Hindlimb muscle (tissue), 1 donor: ENCODE measurements at regions not wholly inside any gene's neighbourhood (a gene's known extent, or its start where the extent isn't known, plus 50 kb on each side); places are given as distances from the start of the nearest gene placed in this dataset.

Source experiments
- DNase-seq: peaks from one replicate; pipeline ENCODE4 v3.0.0-alpha.2; 2013

DNA sequence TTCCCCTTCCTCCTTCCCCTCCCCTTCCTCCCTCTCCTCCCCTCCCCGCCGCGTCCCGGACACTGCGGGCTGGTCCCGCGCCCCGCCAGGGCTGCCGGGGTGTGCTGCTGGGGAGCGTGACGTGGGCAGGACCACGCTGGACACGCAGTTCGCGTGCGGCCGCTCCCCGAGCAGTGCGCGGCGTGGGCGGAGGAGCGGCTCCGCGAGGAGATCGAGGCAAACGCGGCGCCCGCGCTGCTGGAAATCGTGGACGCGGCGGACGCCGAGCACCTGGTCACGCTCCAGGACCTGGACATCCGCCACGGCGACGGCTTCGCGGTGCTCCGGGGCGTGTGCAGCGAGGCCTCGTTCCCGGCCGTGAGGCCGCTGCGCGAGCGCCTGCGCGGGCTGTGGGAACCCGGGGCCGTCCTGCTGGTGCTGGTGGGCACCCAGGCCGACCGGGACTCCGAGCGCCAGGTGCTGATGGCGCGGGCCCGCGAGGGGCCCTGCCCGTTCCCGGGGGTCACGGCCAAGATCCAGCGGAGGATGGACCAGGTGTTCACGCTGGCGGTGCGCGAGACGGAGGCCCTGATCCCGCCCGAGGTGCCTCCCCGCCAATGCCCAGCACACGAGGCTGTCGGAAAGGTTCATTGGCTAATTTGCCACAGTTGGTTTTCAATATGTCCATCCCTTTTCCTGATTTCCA, 84.3 kb downstream of the TNFAIP2 start:
- DNase-seq: peak; percentile 74

DNA sequence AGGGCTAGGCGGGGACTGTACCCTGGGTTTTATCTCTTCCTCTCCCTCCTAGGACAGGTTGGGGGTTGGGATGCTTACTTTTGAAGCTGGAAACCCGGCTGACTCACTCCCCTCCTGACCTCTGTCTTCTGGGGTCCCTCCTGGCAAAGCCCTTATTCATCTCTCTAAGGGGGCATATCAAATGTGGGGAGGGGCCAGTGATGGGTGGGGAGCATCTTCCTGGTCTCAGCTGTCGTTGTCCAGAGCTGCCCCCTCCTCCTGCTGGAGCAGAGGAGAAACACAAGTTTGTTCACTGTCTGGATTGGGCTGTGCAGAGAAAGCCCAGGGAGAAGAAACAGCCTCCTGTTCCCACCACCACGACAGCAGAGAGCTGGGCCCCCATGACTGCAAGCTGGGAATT, 85.8 kb downstream of the TNFAIP2 start:
- no peak for DNase-seq

DNA sequence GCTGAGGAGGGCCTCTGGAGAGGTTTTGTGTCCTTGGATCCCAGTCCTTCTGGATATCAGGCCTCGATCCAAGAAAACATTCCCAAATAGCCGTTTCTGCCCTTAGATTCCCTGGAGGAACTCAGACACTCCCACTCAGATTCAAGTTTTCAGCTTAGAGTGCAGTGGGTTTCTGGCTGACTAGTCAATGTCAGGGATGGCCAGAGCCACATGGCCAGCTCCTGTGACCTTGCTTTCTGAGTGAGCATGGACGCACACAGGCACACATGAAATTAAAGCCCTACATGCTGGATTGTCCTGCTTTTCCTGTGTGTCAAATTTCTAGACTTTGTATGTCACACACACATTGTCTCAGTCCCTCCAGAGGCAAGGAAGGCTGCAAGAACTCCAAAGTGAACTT, 86.2 kb downstream of the TNFAIP2 start:
- DNase-seq: no peak

DNA sequence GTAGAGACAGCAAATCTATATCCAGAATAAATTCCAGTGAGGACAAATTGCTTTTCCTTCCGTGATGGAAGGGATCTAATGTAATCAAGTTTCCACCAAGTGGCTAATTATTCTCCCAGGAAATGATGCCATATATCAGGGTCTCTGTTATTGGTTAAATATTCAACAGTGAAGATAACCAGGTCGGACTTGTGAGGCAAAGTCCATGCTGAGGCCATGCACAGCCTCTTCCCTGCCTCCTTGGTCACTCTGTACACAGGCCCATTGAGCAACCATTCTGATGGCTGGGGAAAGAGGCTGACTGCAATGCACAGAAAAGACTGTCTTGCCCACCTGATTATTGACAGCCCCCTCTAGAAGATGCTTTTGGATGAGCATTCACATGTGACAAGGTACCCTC, 90.1 kb downstream of the TNFAIP2 start:
- DNase-seq: no peak

DNA sequence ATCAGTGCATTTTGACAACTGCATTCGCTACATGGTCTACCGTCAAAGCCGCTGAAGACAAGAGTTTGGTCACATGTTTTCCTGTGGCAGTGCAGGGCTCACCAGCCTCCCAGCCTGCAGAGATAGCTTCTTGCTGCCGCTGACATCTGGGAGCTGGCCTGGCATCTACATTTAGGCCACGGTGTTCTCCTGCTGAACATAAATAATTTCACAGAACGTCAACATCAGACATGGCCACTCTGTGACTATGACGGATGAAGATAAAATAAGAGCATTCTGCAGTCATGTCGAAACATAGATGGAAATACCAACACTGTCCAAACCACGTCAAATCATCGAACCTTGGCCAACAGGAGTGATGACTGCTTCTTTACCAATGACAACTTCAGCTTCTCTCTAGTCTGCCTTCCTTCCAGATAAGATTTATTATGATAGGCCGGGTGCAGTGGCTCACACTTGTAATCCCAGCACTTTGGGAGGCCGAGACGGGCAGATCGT, 91.2 kb downstream of the TNFAIP2 start:
- DNase-seq: no peak

DNA sequence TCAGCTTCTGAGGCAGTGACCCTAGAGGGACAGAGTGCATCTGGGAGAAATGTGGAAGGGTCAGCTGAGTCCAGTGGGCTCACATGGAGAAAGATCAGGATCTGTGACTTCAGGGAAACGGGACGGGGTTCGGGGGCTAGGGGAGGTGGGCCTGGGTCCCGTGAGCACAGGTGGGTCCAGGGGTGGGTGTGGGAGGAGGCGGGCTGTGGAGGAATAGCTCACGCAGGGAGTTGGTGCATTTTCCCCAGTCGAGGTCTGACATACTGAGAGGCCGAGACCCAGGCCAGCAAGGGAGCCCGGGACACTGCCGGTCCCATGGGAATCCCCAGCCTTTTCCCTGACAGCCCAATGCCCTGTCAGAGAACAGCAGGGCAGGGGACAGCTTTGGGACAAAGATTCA, 93.1 kb downstream of the TNFAIP2 start:
- DNase-seq: no peak

DNA sequence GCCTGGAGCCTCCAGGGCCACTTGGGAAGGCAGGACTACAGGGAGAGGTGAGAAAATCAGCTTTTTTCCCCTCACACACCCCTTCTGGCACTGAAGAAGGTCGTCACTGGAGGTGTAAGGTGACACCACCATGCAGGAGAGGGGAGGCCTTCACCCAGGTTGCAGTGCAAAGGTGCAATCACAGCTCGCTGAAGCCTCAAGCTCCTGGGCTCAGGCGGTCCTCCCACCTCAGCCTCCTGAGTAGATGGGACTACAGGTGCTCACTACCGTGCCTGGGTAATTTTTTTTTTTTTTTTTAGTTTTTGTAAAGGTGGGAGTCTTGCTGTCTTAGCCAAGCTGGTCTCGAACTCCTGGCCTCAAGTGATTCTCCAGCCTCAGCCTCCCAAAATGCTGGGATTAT, 93.6 kb downstream of the TNFAIP2 start:
- DNase-seq: no peak

DNA sequence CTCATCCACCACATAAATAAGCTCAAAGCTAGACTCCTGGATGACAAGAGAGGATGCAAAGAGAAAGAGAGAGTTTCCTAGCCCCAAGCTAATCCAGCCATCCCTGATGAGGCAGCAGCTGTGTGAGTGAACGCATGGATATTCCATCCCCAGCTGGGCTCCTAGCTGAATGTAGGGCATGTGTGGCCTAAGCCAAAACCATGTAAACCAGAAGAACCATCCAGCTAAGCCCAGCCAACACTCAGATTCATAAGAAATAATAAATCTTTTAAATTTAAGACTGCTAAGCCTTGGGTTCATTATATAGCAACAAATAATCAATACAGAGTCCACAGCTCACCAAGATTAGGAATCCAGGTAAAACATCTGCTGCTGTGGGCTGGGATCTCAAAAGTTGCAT, 94.3 kb downstream of the TNFAIP2 start:
- no peak for DNase-seq

DNA sequence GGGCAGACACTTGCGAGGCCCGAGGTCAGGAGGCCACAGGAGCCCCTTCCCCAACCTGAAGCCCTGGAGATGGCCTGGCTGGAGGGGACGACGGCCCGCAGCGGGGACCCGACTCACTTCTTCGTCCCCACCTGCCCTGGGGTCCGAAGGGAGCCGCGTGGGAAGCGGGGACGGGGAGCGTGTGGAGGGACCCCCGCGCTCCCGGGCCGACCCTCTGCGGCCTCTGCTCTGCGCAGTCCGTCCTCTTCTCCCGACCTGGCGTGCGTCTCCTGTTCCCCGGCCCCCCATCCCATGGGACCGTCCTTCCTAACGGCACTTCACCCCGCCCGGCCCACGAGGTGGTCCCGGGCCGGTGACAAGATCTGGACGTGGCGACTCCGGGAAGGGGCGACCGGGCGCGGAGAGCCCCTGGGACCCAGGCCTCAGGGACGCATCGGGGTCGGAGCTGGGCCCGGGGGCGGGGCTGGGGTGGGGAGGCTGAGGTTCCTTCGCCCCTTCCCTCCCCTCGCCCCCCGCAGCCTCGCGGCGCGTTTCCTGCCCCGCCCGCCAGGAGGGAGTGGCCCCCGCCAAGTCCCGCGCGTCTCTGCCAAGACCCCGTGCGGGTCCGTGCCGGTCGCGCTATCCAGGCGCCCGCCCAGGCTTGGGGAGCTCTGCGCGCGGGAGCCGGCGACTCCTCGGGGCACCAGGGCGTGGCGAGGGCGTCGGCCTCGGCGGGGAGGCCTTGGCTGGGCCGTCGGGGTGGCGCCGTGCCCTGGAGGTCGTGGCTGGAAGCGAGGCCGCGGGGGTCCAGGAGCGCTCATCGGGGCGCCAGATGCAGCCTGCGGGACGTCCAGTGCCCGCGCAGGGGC, 97.1 kb downstream of the TNFAIP2 start:
- DNase-seq: no peak

DNA sequence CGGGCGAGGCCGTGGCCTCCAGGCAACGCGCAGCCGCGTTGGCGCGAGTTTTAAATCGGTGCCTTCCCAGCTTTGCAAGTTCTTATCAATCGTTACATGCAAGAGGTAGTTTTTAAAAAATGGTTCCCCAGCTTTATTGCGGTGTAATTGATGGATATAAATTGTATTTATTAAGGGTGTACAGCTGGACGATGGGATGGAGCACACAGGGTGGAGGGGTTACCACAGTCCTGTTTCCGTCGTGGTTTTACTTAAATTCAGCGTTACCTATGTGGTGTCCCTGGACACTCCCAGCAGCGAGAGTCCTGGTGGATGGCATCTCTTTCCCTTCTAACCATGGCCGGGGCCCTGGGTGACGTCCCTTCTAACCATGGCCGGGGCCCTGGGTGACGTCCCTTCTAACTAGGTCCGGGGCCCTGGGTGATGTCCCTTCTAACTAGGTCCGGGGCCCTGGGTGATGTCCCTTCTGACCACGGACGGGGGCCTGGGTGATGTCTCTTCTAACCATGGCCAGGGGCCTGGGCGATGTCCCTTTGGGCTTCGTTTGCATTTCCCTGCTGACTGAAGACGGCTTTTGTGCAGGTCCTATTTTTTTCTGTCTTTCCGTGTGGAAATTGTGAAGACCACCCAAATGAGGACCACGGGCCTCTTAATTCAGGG, 97.9 kb downstream of the TNFAIP2 start:
- DNase-seq: no peak

DNA sequence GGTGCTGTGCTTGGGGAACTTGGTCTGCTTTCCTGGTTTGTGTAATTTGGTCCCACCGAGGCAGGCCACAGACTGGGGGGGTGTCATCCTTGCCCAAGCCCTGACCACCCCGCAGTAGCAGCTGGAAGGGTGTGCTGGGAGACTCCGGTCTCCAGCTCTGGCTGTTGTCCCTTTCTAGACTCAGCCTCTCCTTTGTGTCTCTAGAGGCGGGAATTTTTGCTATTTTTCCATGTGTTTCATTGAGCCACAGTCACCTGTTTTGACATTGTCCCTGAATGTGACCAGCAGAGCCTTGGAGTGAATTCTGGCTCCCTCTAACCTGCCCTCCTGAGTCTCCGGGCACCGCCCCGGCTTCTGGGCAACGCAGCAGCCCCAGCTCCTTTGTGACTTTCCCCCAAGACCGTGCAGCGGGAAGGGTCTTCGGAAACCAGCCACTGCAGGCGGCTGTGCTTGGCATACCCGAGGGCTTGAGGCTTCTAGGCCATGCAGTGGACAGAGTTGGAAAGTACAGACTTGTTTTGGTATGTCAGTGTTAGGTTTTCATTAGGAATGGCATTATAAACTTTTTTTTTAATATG, 98.6 kb downstream of the TNFAIP2 start:
- no peak for DNase-seq

DNA sequence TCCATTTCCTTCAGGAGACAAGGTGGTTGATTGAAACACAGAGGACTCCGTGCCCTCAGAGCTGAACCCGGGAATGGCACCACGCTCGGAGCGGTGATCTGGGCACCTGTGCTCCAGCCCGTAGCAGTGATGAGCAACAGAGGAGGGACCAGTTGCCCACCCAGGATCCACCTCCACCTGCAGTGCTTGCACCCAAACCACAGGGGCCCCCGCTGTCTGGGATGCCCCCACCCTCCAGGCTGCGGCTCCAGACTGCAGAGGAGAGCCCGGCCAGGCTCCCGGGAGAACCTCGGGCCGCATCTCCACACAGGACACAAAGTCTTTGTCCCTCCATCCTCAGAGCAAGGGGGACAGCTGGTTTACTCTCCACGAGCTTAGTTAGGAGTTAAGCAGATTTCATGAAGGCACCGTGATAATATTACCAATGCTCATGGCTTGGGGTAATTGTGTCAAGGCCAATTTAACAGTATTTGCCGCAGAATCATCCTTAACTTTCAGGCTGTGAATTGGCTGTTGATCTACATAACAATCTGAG, 100.6 kb downstream of the TNFAIP2 start:
- DNase-seq: no peak

DNA sequence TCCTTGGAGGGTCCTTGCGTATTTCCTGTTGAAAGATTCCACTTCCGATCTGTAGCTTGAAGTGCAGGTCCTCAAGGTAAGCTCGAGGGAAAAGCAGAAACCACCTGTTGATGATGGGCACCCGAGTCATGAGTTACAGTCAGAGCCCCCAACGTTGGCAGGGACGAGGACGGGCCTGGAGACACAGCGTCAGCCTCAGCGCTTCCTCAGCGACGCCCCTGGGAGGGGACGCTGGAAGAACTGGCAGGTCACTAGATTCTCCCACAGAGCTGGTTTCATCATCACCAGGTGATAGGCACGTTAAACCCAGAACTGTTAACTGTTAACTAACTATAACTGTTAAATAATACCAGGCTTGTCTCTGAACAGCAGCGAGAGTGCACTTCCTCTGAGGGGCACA, 101.8 kb downstream of the TNFAIP2 start:
- DNase-seq: no peak

DNA sequence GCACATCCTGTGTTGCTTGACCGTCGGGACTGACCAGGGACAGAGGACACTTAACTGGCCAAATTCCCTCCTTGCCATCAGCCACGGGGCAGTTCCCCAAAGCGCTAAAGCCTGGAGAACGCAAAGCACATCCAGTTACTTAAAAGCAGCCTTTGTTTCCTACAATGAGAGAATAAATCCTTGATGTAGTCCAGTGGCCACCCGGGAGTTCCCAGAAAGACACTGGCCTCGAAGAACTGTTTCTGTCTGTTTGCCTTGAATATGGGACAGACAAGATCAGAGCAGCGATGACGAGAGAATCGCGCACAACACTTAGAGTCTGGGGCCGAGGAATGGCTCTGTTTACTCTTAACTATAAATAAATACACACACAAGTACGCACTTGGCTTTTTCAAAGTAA, 102.2 kb downstream of the TNFAIP2 start:
- DNase-seq: no peak

DNA sequence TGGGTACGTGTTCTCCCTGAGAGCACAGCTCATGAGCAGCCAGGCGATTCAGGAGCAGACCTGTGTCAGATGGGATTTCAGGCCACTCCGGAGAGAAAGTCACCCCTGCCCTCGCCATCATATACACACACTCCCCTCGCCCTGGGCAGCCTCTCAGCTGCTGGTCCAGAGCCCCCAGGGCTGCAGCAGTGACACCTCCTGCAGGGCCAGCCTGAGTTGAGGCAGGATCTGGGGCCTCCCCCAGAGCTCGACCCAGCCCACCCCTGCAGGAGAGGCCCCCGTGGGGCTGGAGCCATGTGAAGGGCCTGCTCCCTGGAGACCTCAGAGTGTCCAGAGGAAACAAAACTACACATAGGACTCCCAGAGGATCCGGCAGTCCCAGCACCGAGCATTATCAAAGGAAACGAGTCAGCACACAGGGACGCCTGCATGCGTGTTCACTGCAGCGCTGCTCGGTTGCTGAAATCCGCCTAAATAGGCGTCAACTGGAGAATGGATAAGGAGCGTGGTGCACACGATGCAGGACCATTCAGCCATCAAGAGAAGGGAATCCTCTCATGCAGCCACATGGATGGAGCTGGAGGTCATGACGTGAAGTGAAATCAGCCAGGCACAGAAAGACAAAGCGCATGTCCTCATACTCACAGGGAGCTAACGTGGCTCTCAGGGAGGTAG, 104.0 kb downstream of the TNFAIP2 start:
- DNase-seq: no peak

DNA sequence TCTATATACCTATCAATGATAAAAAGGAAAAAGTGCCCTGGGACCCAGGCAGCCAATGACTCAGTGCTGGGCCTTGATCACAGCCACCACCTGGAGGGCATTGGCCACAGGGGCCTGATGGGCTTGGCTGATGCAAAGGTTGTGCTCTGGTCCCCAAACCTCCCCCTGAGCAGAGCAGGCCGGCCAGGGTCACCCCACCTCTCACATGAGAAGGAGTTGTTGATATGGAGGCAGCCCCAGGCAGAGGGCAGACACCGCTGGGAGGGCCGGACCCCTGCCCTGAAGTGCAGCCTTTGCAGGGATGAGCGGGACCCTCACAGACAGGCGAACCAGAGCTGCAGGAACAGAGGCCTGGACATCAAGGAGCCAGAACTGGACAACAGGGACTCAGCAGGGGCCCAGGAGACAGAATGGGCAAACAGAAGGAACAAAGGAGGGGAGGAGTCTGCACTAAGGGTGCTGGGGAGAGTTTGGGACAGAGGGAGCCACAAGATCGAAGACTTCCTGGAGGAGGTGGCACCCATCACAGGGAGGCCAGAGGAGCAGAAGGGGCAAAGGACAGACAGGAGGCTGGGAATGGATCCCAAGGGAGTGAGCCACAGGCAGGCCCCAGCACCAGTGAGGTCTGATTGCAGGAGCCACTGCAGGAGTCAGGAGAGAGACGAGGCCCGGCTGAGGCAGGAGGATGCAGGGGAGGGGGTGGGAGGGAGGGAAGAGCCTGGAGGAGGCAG, 105.0 kb downstream of the TNFAIP2 start:
- no peak for DNase-seq

DNA sequence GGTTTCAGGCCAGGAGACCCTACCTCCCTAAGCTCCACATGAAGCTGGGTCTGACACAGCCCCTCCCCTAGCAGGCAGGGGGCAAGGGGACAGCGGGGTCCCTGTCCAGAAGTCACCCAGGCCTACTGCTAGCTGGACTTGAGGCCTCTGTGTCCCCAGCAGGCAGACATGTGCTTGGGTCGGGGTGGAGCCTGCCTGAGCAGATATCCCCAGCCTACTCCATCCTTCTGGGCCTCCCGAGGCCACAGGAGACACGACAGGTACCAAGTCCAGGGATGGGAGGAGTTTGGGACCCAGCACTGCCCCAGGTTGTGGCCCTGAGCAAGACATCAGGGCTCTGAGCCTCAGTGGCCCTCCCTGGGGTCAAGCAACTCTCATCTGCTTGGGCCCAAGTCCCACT, 105.2 kb upstream of the EIF5 start:
- DNase-seq: no peak

DNA sequence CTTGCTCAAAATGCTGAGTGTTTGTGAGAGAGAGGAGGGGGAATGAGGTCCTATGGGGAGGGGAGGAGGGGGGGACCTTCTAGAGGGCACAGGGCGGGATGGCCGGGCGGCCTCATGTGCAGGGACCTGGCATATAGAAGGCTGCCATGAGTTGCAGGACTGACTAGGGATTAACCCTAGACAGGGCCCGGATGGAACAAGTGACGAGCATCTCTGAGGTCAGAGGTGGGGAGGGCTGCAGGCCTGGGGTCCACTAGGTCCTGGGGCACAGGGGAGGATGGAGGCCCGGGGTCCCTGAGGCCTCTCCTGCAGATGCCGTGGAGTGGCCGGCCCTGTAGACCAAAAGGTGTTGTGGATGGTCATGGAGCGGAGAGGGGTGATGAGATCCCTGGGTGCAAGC, 104.0 kb upstream of the EIF5 start:
- DNase-seq: no peak

DNA sequence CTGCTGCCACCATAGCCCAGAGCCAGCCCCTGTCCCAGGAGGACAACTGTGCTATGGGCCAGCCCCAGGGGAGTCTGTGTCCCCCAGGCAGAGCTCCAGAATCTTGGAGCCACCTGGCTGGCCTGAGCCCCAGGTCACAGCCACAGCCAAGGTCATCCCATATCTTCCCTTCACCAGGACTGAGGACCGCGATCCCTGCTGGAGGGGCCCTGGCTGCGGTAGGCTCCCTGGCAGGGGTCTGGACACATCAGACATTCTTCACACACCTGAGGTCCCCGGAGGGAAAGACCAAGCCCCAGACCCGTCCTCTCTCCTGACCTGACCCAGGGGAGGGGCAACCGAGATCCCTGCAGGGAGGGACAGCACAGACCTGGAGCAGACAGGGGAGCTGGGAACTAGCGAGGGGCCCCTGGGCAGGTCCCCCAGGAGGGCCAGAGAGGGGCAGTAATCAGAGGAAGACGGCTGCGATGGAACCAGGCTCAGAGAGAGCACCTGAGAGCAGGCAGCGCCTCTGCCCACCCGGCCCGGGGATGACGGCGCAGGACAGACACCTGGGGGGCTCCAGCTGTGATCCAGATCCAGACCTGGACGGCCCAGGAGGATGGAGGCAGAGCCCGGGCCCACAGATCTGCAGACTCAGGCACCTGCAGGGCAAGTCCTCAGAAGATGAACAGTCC, 103.2 kb upstream of the EIF5 start:
- no peak for DNase-seq

DNA sequence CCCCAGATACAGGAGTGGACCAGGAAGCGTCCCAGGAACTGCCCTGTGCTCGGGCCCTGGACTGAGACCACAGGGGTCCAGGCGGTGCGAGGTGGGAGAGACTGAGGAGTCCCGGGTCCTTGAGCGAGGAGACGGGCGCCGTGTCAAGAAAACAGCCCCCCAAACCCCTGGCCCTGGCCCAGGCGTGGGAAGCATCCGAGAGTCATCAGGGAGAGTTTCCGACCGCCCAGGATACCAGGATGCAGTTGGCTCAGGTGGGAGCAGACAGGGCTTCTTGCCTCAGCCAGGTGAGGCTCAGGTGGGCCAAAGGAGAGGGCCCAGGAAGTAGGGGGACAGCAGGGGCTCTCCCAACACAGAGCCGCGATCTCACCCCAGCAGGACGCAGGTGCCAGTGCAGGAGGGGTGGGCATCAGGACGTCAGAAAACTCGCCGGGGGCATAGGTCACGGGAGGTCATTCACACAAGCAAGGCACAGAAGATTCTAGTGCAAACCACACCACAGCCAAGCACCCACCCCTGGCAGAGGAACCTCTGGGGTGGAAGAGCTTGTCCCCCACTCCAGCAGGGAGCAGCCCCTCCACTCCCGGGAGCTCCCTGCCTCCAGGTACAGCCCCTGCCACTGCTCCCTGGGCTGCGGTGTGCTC, 102.5 kb upstream of the EIF5 start:
- DNase-seq: no peak
